SK-N-SH treated with all-trans-retinoic acid at 6 μM for 48 hours (cell line): ENCODE measurements at regions not wholly inside any gene's neighbourhood (a gene's known extent, or its start where the extent isn't known, plus 50 kb on each side); places are given as distances from the start of the nearest gene placed in this dataset.
A peak's percentile ranks its signal among the peaks of the same experiment; 100 is the strongest.

ENCODE experiments used
- ATAC-seq: fragments of 200-7000 bp; cut with Tn5 transposase; 3 replicates; pipeline ENCODE4 v1.9.1; 2020; ENCODE audit warnings: mild to moderate bottlenecking, moderate library complexity
- ARNTL ChIP-seq: fragments of 450-650 bp; formaldehyde crosslinking; IDR thresholded peaks from 2 replicates; pipeline ENCODE4 v1.5.0; 2020; ENCODE audit warnings: low read depth, mild to moderate bottlenecking, moderate library complexity, borderline replicate concordance
- BACH2 ChIP-seq: fragments of 250-450 bp; sonication (Bioruptor Pico); IDR thresholded peaks from 2 replicates; pipeline ENCODE4 v1.9.0; 2021; ENCODE audit warnings: mild to moderate bottlenecking, borderline replicate concordance
- CSDC2 ChIP-seq: fragments of 250-450 bp; sonication (Bioruptor Pico); IDR thresholded peaks from 2 replicates; pipeline ENCODE4 v1.5.0; 2020; ENCODE audit warnings: mild to moderate bottlenecking, moderate library complexity
- ISL1 ChIP-seq: fragments of 250-450 bp; sonication (Bioruptor Pico); IDR thresholded peaks from 2 replicates; pipeline ENCODE4 v2.1.2; 2022; ENCODE audit warnings: mild to moderate bottlenecking, moderate library complexity
- OSR1 ChIP-seq: fragments of 250-450 bp; sonication (Bioruptor Pico); IDR thresholded peaks from 2 replicates; pipeline ENCODE4 v1.8.0; 2022; ENCODE audit warnings: moderate library complexity, mild to moderate bottlenecking, inconsistent platforms
- RARB ChIP-seq: fragments of 250-450 bp; sonication (Bioruptor Pico); IDR thresholded peaks from 2 replicates; pipeline ENCODE4 v1.8.0; 2021; ENCODE audit warnings: mild to moderate bottlenecking, moderate library complexity
- SNAI2 ChIP-seq: fragments of 250-450 bp; sonication (Bioruptor Pico); IDR thresholded peaks from 2 replicates; pipeline ENCODE4 v1.5.0; 2020; ENCODE audit warnings: mild to moderate bottlenecking, moderate library complexity
- TCF4 ChIP-seq: fragments of 250-450 bp; sonication (Bioruptor Pico); IDR thresholded peaks from 2 replicates; pipeline ENCODE4 v1.8.0; 2021; ENCODE audit warnings: mild to moderate bottlenecking, moderate library complexity, borderline replicate concordance
- TOX ChIP-seq: fragments of 250-450 bp; sonication (Bioruptor Pico); IDR thresholded peaks from 2 replicates; pipeline ENCODE4 v1.8.0; 2021; ENCODE audit warnings: mild to moderate bottlenecking, moderate library complexity, borderline replicate concordance
- ZC3H10 ChIP-seq: fragments of 250-450 bp; sonication (Bioruptor Pico); IDR thresholded peaks from 2 replicates; pipeline ENCODE4 v1.5.1; 2021; ENCODE audit warnings: mild to moderate bottlenecking, moderate library complexity
- ZFP3 ChIP-seq: fragments of 250-450 bp; sonication (Bioruptor Pico); IDR thresholded peaks from 2 replicates; pipeline ENCODE4 v1.5.0; 2020; ENCODE audit warnings: mild to moderate bottlenecking, moderate library complexity
- ZFP30 ChIP-seq: fragments of 450-650 bp; formaldehyde crosslinking; IDR thresholded peaks from 2 replicates; pipeline ENCODE4 v1.5.0; 2022; ENCODE audit warnings: mild to moderate bottlenecking, moderate library complexity
- ZNF565 ChIP-seq: fragments of 450-650 bp; formaldehyde crosslinking; conservative IDR thresholded peaks from 2 replicates; pipeline ENCODE4 v1.5.0; 2020; ENCODE audit warnings: low read depth, mild to moderate bottlenecking, moderate library complexity
- ZNF70 ChIP-seq: fragments of 450-650 bp; formaldehyde crosslinking; IDR thresholded peaks from 2 replicates; pipeline ENCODE4 v1.5.0; 2020; ENCODE audit warnings: mild to moderate bottlenecking, moderate library complexity
- ZNF8 ChIP-seq: fragments of 450-650 bp; formaldehyde crosslinking; IDR thresholded peaks from 2 replicates; pipeline ENCODE4 v1.5.0; 2020; ENCODE audit warnings: mild to moderate bottlenecking, moderate library complexity
- TF ChIP-seq, protein P1 (sequence below): fragments of 250-450 bp; sonication (Bioruptor Pico); IDR thresholded peaks from 2 replicates; pipeline ENCODE4 v1.8.0; 2021; ENCODE audit warnings: low read depth, mild to moderate bottlenecking, moderate library complexity, borderline replicate concordance
- TF ChIP-seq, protein P2 (sequence below): fragments of 250-450 bp; sonication (Bioruptor Pico); IDR thresholded peaks from 2 replicates; pipeline ENCODE4 v1.5.1; 2020; ENCODE audit warnings: low read depth, mild to moderate bottlenecking, moderate library complexity
- TF ChIP-seq, protein P3 (sequence below): fragments of 250-450 bp; sonication (Bioruptor Pico); IDR thresholded peaks from 2 replicates; pipeline ENCODE4 v1.8.0; 2020; ENCODE audit warnings: mild to moderate bottlenecking, moderate library complexity, borderline replicate concordance
- TF ChIP-seq, protein P4 (sequence below): fragments of 250-450 bp; sonication (Bioruptor Pico); IDR thresholded peaks from 2 replicates; pipeline ENCODE4 v1.5.1; 2021; ENCODE audit warnings: mild to moderate bottlenecking, moderate library complexity

DNA sequence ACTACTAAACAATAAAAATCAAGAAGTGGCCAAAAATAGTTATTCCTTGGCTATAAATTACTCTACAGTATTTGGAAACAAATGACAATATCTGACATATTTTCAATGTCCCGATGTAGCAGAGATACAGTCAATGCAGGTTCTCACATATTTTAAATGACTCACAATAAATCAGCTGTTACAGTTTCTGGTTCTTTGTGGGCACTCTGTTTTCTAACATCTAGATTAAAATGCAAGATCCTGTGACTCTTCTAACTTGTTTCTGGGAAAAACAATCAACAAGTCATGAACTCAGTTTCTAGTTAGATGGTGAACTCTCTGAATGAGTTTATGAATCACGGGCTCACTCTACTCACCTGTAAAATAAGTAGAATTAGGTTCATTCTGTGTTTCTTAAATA lies 849.6 kb upstream of the MBL2 start:
- ATAC-seq, result no peak
- no peak for TF ChIP-seq ZNF70 (CRISPR knock-in tag)
- TF ChIP-seq ISL1 (CRISPR knock-in tag), result peak; percentile 40; the same call in 1 of the 2 replicates
- TF ChIP-seq, all 23 proteins: peak for 1

DNA sequence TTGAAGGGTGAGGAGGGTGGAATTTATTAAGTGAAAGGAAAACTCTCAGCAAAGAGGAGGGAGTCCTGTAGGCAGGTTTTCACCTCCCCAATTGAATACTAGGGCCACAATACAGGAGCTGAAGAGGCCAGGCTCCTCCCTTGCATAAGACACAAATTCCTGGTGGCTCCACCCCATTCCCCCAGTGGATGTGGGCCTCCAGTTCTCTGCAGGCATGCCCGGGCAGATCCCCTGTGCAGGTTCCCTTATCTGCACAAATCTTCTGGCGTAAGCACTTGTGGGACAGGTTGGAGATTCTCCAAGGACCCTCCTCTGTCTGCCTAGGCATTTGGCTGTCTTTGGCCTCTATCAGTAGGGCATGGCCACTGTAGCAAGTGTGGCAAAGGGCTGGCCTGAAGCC lies 847.1 kb upstream of the MBL2 start:
- TF ChIP-seq, protein P1, sequence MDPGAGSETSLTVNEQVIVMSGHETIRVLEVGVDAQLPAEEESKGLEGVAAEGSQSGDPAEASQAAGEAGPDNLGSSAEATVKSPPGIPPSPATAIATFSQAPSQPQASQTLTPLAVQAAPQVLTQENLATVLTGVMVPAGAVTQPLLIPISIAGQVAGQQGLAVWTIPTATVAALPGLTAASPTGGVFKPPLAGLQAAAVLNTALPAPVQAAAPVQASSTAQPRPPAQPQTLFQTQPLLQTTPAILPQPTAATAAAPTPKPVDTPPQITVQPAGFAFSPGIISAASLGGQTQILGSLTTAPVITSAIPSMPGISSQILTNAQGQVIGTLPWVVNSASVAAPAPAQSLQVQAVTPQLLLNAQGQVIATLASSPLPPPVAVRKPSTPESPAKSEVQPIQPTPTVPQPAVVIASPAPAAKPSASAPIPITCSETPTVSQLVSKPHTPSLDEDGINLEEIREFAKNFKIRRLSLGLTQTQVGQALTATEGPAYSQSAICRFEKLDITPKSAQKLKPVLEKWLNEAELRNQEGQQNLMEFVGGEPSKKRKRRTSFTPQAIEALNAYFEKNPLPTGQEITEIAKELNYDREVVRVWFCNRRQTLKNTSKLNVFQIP (CRISPR knock-in tag), result no peak
- no peak for ATAC-seq

DNA sequence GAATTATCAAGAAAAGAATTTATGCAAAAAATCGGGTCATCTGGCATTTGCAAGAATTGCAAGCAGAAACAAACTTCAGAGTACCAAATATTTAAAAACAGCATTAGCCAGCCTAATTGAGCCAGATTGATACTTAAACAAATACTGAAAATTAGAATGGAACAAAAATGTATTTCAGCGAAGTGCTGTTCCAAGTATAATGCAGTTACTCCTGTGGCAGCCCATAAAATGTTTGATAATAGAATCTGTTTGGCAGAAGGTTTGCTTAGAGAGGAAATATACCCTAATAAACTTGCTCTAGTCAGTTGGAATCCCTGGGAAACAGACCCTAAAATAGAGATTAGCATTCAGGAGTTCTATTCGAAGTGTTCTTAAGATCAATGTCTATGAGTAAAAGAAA lies 835.1 kb upstream of the MBL2 start:
- no peak for ATAC-seq
- TF ChIP-seq, protein P2, sequence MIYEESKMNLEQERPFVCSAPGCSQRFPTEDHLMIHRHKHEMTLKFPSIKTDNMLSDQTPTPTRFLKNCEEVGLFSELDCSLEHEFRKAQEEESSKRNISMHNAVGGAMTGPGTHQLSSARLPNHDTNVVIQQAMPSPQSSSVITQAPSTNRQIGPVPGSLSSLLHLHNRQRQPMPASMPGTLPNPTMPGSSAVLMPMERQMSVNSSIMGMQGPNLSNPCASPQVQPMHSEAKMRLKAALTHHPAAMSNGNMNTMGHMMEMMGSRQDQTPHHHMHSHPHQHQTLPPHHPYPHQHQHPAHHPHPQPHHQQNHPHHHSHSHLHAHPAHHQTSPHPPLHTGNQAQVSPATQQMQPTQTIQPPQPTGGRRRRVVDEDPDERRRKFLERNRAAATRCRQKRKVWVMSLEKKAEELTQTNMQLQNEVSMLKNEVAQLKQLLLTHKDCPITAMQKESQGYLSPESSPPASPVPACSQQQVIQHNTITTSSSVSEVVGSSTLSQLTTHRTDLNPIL (CRISPR knock-in tag), result no peak
- TF ChIP-seq ISL1 (CRISPR knock-in tag), result peak; percentile 48

DNA sequence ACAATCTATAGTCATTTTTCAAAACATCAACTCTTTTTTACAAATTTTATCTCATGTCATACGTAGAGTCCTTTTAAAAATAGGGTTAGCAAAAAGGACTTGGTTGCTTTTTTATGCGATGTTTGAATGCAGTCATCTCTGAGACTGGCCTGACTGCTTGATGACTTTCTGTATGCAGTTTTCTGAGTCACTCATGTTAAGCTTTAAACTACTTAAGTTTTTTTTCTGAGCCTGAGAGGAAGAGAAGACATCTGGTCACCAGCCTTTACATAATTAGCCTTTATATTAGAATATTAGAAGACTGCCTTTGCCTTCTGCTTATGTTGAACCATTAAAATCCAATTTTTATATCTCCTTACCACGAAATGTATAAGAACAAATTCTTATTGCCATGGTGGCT lies 834.4 kb upstream of the MBL2 start:
- ATAC-seq, result no peak
- TF ChIP-seq BACH2 (no peak), TCF4 (no peak), CSDC2 (no peak), SNAI2 (CRISPR knock-in tag) (no peak), RARB (CRISPR knock-in tag) (no peak), ARNTL (CRISPR knock-in tag) (no peak), ZC3H10 (CRISPR knock-in tag) (no peak), OSR1 (CRISPR knock-in tag) (no peak), ZFP3 (CRISPR knock-in tag) (no peak), ZNF8 (CRISPR knock-in tag) (no peak), ZFP30 (CRISPR knock-in tag) (no peak)
- TF ChIP-seq, protein P3, sequence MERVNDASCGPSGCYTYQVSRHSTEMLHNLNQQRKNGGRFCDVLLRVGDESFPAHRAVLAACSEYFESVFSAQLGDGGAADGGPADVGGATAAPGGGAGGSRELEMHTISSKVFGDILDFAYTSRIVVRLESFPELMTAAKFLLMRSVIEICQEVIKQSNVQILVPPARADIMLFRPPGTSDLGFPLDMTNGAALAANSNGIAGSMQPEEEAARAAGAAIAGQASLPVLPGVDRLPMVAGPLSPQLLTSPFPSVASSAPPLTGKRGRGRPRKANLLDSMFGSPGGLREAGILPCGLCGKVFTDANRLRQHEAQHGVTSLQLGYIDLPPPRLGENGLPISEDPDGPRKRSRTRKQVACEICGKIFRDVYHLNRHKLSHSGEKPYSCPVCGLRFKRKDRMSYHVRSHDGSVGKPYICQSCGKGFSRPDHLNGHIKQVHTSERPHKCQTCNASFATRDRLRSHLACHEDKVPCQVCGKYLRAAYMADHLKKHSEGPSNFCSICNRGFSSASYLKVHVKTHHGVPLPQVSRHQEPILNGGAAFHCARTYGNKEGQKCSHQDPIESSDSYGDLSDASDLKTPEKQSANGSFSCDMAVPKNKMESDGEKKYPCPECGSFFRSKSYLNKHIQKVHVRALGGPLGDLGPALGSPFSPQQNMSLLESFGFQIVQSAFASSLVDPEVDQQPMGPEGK (CRISPR knock-in tag), result no peak
- TF ChIP-seq, protein P2 (CRISPR knock-in tag), result no peak

DNA sequence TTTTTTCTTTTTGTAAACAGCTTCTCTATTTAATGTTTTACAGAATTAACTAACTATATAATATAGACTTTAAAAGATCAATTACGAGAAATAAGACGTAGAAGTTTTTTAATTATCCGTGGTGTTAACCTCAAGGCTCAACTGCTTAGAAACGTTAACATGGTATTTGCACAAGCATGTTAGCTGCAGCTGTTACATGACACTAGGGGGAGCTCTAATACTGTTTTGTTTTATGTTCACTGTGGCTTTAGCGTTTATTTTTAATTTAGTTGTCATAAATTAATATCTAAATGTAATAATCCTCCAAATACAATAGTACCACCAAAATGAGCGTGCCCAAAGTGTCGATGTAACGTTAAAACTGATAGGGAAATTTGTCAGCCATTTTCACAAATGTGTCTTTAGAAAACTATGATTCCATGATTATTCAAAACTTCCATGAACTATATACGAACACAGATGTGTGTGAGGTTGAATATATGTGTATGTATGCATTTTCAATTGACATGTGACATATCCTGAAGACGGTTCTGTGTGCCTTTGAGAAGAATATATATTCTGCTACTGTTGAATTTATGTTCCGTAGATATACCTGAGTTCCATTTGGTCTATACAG lies 828.8 kb upstream of the MBL2 start:
- TF ChIP-seq SNAI2 (CRISPR knock-in tag), result no peak
- peak; percentile 84 for ATAC-seq

DNA sequence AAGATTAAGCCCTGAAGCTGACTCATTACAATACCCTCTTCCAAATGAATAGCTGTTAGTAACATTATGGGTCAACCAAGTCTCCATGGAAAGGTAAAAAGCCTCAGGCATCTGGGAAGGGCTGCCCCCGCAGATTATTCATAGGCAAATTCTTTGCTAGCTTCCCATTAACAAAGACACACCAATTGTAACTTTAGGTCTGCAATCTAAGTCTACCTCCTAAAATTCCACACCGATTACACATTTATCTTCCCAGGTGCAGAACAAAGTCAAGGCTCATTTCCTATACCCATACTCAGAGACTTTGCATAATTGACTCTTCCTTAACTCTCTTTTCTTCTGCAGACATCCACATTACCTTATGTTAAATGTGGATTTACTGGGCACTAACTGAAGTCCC lies 826.3 kb upstream of the MBL2 start:
- ATAC-seq, result no peak
- TF ChIP-seq ZNF70 (CRISPR knock-in tag) (no peak), BACH2 (no peak), ISL1 (CRISPR knock-in tag) (no peak), TOX (CRISPR knock-in tag) (no peak), SNAI2 (CRISPR knock-in tag) (no peak), ZNF565 (no peak), ZNF8 (CRISPR knock-in tag) (no peak), ZFP3 (CRISPR knock-in tag) (no peak)
- TF ChIP-seq, protein P2 (CRISPR knock-in tag), result no peak
- TF ChIP-seq, protein P4, sequence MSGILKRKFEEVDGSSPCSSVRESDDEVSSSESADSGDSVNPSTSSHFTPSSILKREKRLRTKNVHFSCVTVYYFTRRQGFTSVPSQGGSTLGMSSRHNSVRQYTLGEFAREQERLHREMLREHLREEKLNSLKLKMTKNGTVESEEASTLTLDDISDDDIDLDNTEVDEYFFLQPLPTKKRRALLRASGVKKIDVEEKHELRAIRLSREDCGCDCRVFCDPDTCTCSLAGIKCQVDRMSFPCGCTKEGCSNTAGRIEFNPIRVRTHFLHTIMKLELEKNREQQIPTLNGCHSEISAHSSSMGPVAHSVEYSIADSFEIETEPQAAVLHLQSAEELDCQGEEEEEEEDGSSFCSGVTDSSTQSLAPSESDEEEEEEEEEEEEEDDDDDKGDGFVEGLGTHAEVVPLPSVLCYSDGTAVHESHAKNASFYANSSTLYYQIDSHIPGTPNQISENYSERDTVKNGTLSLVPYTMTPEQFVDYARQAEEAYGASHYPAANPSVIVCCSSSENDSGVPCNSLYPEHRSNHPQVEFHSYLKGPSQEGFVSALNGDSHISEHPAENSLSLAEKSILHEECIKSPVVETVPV (CRISPR knock-in tag), result no peak
